ENCODE measurements at regions not wholly inside any gene's neighbourhood (a gene's known extent, or its start where the extent isn't known, plus 50 kb on each side); places are given as distances from the start of the nearest gene placed in this dataset.

DNA sequence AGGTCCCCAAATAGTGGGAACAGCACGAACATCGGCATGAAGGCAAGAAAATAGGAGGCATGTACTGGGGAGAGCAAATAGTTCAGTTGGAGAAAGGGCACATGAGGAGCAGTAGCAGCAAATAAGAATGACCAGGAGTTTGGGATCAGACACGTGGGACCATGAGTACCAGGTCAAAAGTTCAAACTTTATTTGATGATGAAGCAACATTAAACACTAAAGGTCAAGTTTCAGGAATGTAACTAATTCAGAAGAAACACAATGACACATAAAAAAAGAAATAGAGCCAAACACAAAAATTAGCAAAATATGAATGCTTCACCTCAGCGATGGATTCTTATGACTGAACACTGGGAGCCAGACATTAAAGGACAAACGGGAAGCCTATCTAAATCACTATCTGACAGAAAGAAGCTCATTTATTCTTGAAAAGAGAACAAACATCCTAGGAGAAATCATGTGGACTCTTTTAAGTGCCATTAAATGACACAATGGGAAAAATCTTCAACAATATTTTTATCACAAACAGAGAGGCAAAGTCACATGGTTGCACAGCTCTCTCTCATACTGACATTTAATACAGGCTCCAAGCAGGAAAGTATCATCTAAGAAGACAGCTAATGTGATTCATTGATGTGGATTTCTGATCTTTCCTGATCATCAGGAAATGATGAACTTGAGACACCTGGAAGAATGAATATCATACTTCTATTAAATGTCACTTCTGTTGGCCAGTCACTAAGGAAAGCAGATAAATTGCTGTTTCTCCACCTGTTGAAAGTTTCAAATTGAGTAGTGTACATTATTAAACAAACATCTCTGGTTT is 216.9 kb upstream of the THBS1 start:
- no peak for DNase-seq (ENCODE audit: low read depth)
- TF ChIP-seq, protein P1, sequence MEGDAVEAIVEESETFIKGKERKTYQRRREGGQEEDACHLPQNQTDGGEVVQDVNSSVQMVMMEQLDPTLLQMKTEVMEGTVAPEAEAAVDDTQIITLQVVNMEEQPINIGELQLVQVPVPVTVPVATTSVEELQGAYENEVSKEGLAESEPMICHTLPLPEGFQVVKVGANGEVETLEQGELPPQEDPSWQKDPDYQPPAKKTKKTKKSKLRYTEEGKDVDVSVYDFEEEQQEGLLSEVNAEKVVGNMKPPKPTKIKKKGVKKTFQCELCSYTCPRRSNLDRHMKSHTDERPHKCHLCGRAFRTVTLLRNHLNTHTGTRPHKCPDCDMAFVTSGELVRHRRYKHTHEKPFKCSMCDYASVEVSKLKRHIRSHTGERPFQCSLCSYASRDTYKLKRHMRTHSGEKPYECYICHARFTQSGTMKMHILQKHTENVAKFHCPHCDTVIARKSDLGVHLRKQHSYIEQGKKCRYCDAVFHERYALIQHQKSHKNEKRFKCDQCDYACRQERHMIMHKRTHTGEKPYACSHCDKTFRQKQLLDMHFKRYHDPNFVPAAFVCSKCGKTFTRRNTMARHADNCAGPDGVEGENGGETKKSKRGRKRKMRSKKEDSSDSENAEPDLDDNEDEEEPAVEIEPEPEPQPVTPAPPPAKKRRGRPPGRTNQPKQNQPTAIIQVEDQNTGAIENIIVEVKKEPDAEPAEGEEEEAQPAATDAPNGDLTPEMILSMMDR (IDR thresholded peaks at IDR 0.05; ENCODE audit: insufficient read depth, low read depth, low read length, missing control alignments) = no peak
- H3K4me3 ChIP-seq (ENCODE audit: low read depth, low read length) = no peak overlapping the region

DNA sequence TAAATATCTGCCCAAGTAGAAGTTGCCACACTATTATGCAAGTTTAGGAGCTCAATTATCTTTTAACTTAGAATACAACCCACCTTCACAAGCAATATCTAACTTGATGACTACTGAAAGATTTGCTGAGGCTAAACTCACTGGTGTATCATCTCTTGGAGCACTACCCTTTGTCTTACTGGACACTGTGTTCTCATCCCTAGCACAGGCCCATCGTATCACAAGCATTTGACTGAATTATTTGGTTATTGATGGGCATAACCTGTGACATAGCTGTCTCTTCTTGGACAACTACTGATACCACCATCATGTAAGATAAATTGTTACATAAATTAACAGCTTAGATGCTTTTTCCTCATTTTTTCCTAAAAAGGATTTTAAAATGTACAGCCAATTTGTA is 216.2 kb upstream of the THBS1 start:
- TF ChIP-seq, protein P1 (IDR thresholded peaks at IDR 0.05; ENCODE audit: insufficient read depth, low read depth, low read length, missing control alignments) = no peak
- H3K4me3 ChIP-seq (ENCODE audit: low read depth, low read length) = no peak overlapping the region
- no peak for DNase-seq (ENCODE audit: low read depth)

DNA sequence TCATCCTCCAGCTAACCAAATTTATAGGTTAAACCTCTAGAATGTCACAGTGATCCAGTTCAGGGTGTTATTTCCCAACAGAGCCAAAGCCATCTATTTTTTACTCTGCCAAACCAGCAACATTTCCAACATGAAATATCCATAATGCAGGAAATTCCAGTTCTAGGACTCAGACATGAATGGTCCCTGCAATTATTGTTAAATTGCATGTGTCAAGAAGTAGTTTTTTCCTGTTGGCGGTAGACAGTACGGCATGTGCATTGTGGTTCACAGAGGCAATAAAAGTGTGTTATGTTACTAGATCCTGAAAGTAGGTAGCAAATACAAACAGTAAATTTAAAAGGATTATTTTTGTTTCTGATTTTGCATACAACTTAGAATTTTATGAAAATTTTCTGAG is 215.7 kb upstream of the THBS1 start:
- no peak overlapping the region for H3K4me3 ChIP-seq (ENCODE audit: low read depth, low read length)
- TF ChIP-seq, protein P1 (IDR thresholded peaks at IDR 0.05; ENCODE audit: insufficient read depth, low read depth, low read length, missing control alignments) = no peak
- no peak for DNase-seq (ENCODE audit: low read depth)

DNA sequence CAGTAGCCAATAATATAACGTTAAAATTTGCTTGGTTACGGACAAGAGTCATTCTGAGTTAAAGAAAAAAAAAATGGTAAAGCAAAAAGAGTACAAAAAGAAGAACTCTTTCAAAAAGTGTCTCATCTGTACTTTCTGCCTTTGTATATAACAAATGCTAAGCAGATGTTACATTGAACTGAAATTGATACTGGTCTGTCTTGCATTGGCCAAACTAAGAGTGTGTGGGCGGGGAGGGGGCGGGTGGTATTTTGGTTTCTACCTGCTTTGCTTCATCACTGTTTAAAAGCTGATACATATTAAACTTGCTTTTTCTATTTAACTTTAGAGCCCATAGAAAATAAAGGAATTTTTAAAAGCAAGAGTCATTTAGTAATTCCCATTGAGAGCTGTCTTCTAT is 215.0 kb upstream of the THBS1 start:
- TF ChIP-seq, protein P1 (IDR thresholded peaks at IDR 0.05; ENCODE audit: insufficient read depth, low read depth, low read length, missing control alignments) = no peak
- peak; percentile 35 for DNase-seq (ENCODE audit: low read depth)
- no peak overlapping the region for H3K4me3 ChIP-seq (ENCODE audit: low read depth, low read length)

DNA sequence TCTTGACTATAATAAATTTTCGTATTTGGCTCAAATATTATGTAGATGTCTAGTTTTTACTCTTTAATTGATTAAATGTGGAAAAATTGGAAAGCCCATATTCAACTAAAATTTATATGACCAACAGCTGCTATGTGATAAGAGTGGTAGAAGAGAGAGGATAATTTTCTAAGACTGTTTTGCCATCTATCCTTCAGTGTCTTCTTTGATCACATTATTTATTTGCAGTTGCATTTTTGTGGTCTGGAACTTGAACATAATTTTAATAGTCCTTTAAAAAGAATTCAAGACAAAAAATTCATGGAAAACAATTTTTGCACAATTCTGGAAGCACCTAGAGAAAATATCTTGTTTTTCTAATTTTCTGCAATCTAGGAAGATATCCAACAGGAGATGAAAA is 213.3 kb upstream of the THBS1 start:
- DNase-seq (ENCODE audit: low read depth) = no peak

DNA sequence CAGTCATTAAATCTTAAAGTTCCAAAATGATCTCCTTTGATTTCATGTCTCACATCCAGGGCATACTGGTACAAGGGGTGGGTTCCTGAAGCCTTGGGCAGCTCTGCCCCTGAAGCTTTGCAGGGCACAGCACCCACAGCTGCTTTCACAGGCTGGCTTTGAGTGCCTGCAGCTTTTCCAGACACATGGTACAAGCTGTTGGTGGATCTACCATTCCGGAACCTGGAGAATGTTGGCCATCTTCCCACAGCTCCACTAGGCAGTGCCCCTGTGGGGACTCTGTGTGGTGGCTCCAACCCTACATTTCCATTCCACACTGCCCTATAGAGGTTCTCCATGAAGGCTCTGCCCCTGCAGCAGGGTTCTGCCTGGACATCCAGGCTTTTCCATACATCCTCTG is 211.1 kb upstream of the THBS1 start:
- no peak for DNase-seq (ENCODE audit: low read depth)
- TF ChIP-seq, protein P1 (IDR thresholded peaks at IDR 0.05; ENCODE audit: insufficient read depth, low read depth, low read length, missing control alignments) = no peak
- no peak overlapping the region for H3K4me3 ChIP-seq (ENCODE audit: low read depth, low read length)

More for the DNA sequence above, 213.3 kb upstream of the THBS1 start:
- TF ChIP-seq, protein P1 (IDR thresholded peaks at IDR 0.05; ENCODE audit: insufficient read depth, low read depth, low read length, missing control alignments) = no peak
- no peak overlapping the region for H3K4me3 ChIP-seq (ENCODE audit: low read depth, low read length)

Measured in GM12865 (cell line).